PC-3 (cell line): ENCODE measurements at regions not wholly inside any gene's neighbourhood (a gene's known extent, or its start where the extent isn't known, plus 50 kb on each side); places are given as distances from the start of the nearest gene placed in this dataset.

ENCODE experiments used
- CTCF ChIP-seq: fragments of 300-600 bp; sonication (generic); conservative IDR thresholded peaks from 2 replicates; pipeline ENCODE4 v1.5.1; 2017; ENCODE audit warnings: antibody characterized with exemption, low read depth, mild to moderate bottlenecking, low read length
- EZH2 ChIP-seq: fragments of 300-600 bp; sonication (generic); IDR thresholded peaks from one replicate; pipeline ENCODE4 v1.6.1; 2017; ENCODE audit warnings: antibody characterized with exemption, mild to moderate bottlenecking, low read length; ENCODE audit not compliant: unreplicated experiment

DNA sequence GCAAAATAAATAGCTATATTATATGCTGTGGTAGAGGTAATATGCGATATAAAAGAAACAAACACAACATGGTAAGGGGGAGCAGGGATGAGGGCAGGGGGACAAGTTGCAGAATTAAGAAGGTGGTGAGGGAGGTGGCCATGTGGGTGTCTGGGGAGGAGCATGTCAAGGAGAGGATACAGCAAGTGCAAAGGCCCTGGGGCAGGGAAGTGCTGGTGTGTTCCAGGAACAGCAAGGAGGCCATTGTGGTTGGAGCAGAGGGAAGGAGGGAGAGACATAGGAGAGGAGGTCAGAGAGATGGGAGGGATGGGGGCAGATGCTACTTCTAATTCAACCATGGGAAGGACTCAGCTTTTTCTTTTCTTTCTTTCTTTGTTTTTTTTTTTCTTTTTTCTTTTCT is 161.2 kb upstream of the IGSF21 start:
- TF ChIP-seq CTCF (no peak), EZH2 (no peak)
